ENCODE measurements at regions not wholly inside any gene's neighbourhood (a gene's known extent, or its start where the extent isn't known, plus 50 kb on each side); places are given as distances from the start of the nearest gene placed in this dataset.
A peak's percentile ranks its signal among the peaks of the same experiment; 100 is the strongest.

DNA sequence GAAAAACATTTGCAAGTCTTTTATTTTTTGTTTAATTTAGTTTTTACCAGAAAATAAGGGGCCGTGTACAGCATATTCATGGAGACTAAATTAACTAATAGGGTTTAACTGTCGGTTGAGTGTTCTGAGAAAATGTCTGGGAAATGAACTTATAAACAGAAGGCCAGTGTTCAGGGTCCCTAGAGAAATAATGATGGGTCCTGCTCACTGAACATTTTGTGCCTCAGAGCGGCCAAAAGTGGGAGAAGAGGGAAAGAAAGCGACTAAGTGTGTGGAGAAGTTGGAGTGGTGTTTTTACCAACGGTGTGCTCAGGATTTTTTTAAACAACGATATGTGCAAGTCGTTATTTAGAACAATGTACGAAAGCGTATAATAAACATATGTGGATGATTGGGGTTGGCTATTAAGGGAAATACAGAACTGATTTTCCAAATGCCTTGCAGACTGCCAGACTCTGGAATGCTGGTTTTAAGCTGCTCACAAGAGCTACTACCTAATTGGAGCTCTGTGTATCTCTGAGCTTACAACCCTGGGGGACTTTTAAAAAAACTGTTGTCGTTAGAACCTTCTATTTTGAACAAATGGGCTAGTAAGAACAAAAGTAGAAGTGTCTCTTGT lies 166.7 kb downstream of the SLC38A4 start:
- H2BK5ac ChIP-seq (ENCODE audit: low read depth, low read length, poor library complexity, severe bottlenecking): peak overlapping the region; percentile 99
- ChIA-PET CTCF (interaction anchor here (0.5 to 0.8 kb wide), 2 partner anchors 18 to 509 kb away, joined by 3 read pairs; no protein-coding TSS in a partner anchor), POLR2A (ENCODE audit: unreplicated experiment) (interaction anchor here (0.6 kb wide), 1 partner anchor 534 kb away, joined by 15 read pairs; no protein-coding TSS in a partner anchor)
- peak overlapping the region; percentile 38 for H2AFZ ChIP-seq (replicated peaks; ENCODE audit: low read length, poor library complexity)
- no peaks in the 10 kb centered on the region for H4K20me1 ChIP-seq (ENCODE audit: insufficient read depth, low read length)
- dilution Hi-C loops (cut with HindIII; ENCODE audit: low sequenced_read_pairs, unreplicated experiment) (no loop called here), in situ Hi-C loops (cut with MboI; ENCODE audit: low sequenced_read_pairs) (no loop called here), intact Hi-C loops (cut with micrococcal nuclease) (no loop called here)
- H3K4me2 ChIP-seq (ENCODE audit: low read depth, low read length): peak overlapping the region; percentile 78
- H3K9me1 ChIP-seq (ENCODE audit: insufficient read depth, low read length): peaks cover 7% of the 10 kb centered on the region; the same call in 1 of the 2 replicates
- peak overlapping the region; percentile 78 for H3K27ac ChIP-seq (ENCODE audit: insufficient read depth, low read length)
- BruUV-seq (replicated peaks): no TSS peak
- peak overlapping the region; percentile 73 for H2BK20ac ChIP-seq (ENCODE audit: low read depth, low read length)
- no peaks in the 10 kb centered on the region for H3K27me3 ChIP-seq (ENCODE audit: control insufficient read depth, insufficient read depth, low read length)
- peak overlapping the region; percentile 89 for H3K4ac ChIP-seq (ENCODE audit: low read depth, low read length)
- 20% methylated on average over 4 of the region's 10 CpGs; no CpG with 5 or more reads in 1 of the 2 experiments for WGBS, 2 experiments (ENCODE audit: extremely low coverage in 2 of 2, insufficient read length in 1 of 2)
- H3K23ac ChIP-seq (ENCODE audit: low read depth, low read length): peak overlapping the region; percentile 70
- no peaks in the 10 kb centered on the region for H3K36me3 ChIP-seq (ENCODE audit: control insufficient read depth, insufficient read depth, low read length)
- no peak for TF ChIP-seq CEBPB (IDR thresholded peaks at IDR 0.05; ENCODE audit: low read depth, low read length)
- TF ChIP-seq POLR2A (IDR thresholded peaks at IDR 0.05; ENCODE audit: low read depth, low read length): no peak
- no peak for TF ChIP-seq CHD1 (IDR thresholded peaks at IDR 0.05; ENCODE audit: low read depth, low read length)
- TF ChIP-seq, protein P1, sequence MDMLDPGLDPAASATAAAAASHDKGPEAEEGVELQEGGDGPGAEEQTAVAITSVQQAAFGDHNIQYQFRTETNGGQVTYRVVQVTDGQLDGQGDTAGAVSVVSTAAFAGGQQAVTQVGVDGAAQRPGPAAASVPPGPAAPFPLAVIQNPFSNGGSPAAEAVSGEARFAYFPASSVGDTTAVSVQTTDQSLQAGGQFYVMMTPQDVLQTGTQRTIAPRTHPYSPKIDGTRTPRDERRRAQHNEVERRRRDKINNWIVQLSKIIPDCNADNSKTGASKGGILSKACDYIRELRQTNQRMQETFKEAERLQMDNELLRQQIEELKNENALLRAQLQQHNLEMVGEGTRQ (IDR thresholded peaks at IDR 0.05; ENCODE audit: low read depth, low read length): no peak
- no peak for TF ChIP-seq SMC3 (IDR thresholded peaks at IDR 0.05; ENCODE audit: low read depth, low read length)
- TF ChIP-seq BHLHE40 (IDR thresholded peaks at IDR 0.05; ENCODE audit: low read depth, low read length): no peak
- no peak for TF ChIP-seq RAD21 (IDR thresholded peaks at IDR 0.05; ENCODE audit: low read length)
- TF ChIP-seq, protein P2, sequence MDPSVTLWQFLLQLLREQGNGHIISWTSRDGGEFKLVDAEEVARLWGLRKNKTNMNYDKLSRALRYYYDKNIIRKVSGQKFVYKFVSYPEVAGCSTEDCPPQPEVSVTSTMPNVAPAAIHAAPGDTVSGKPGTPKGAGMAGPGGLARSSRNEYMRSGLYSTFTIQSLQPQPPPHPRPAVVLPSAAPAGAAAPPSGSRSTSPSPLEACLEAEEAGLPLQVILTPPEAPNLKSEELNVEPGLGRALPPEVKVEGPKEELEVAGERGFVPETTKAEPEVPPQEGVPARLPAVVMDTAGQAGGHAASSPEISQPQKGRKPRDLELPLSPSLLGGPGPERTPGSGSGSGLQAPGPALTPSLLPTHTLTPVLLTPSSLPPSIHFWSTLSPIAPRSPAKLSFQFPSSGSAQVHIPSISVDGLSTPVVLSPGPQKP (IDR thresholded peaks at IDR 0.05; ENCODE audit: borderline replicate concordance, low read depth, low read length): no peak
- no peak for TF ChIP-seq FOS (IDR thresholded peaks at IDR 0.05; ENCODE audit: low read depth, low read length)
- TF ChIP-seq, protein P3, sequence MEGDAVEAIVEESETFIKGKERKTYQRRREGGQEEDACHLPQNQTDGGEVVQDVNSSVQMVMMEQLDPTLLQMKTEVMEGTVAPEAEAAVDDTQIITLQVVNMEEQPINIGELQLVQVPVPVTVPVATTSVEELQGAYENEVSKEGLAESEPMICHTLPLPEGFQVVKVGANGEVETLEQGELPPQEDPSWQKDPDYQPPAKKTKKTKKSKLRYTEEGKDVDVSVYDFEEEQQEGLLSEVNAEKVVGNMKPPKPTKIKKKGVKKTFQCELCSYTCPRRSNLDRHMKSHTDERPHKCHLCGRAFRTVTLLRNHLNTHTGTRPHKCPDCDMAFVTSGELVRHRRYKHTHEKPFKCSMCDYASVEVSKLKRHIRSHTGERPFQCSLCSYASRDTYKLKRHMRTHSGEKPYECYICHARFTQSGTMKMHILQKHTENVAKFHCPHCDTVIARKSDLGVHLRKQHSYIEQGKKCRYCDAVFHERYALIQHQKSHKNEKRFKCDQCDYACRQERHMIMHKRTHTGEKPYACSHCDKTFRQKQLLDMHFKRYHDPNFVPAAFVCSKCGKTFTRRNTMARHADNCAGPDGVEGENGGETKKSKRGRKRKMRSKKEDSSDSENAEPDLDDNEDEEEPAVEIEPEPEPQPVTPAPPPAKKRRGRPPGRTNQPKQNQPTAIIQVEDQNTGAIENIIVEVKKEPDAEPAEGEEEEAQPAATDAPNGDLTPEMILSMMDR (conservative IDR thresholded peaks at IDR 0.05; ENCODE audit: low read depth, low read length): no peak
- no peak for TF ChIP-seq RCOR1 (IDR thresholded peaks at IDR 0.05; ENCODE audit: insufficient replicate concordance, low read length)
- no peak for TF ChIP-seq RFX5 (IDR thresholded peaks at IDR 0.05; ENCODE audit: low read depth, low read length)
- no peak for TF ChIP-seq MAZ (IDR thresholded peaks at IDR 0.05; ENCODE audit: borderline replicate concordance, low read depth, low read length)
- TF ChIP-seq MXI1 (IDR thresholded peaks at IDR 0.05; ENCODE audit: borderline replicate concordance, low read depth, low read length): no peak
- H3K18ac ChIP-seq (ENCODE audit: low read depth, low read length): peak overlapping the region; percentile 98
- H3K4me3 ChIP-seq (ENCODE audit: insufficient read depth, low read depth, low read length): peak overlapping the region; percentile 3; the same call in 1 of the 2 replicates
- H3K79me1 ChIP-seq (ENCODE audit: low read depth in 1 of 2, low read length in 2 of 2): peaks cover 11 to 40% of the 10 kb centered on the region in 2 experiments; a peak in 3 of 4 replicates
- peak overlapping the region; percentile 59 for H3K56ac ChIP-seq (ENCODE audit: extremely low read depth, insufficient read depth, low read length)
- peak overlapping the region; percentile 85 for H4K5ac ChIP-seq (ENCODE audit: low read depth, low read length)
- no peak overlapping the region for H2AK5ac ChIP-seq (ENCODE audit: low read depth, low read length)
- peak overlapping the region; percentile 22 to 94 for H4K8ac ChIP-seq (ENCODE audit: low read depth in 2 of 2, low read length in 2 of 2)
- peak overlapping the region; percentile 76 for H4K91ac ChIP-seq (ENCODE audit: insufficient read depth, low read depth, low read length)
- peak overlapping the region; percentile 6 for H2AK9ac ChIP-seq (replicated peaks; ENCODE audit: low read depth, low read length, poor library complexity)
- H3K14ac ChIP-seq (replicated peaks; ENCODE audit: low read depth, low read length): peak overlapping the region; percentile 77
- peak overlapping the region; percentile 74 for H3K9ac ChIP-seq (ENCODE audit: low read depth, low read length)
- no peaks in the 10 kb centered on the region for H3K9me3 ChIP-seq (ENCODE audit: control insufficient read depth, insufficient read depth, low read length)
- H2BK120ac ChIP-seq (ENCODE audit: low read depth, low read length): peak overlapping the region; percentile 92
- peaks cover 20% of the 10 kb centered on the region for H3K4me1 ChIP-seq (ENCODE audit: control insufficient read depth, insufficient read depth, low read length)
- ATAC-seq (ENCODE audit: low read depth) (peak; percentile 28), DNase-seq (peak; percentile 36)
- H2BK15ac ChIP-seq (ENCODE audit: low read depth, low read length): peak overlapping the region; percentile 65; the same call in 2 of the 3 replicates

Data from IMR-90 (cell line).